SK-N-SH (cell line): ENCODE measurements at regions not wholly inside any gene's neighbourhood (a gene's known extent, or its start where the extent isn't known, plus 50 kb on each side); places are given as distances from the start of the nearest gene placed in this dataset.

ENCODE experiments used
- CTCF ChIA-PET: fragments of 300-600, 350-600 bp; formaldehyde crosslinking; extraction: SDS; loops from one replicate; lab custom pipeline; 2021; lab: Yijun Ruan, JAX
- POLR2A ChIA-PET: fragments of 350-600 bp; sonication (Branson Sonifier 250); formaldehyde crosslinking; extraction: SDS; loops from one replicate; lab custom pipeline; 2020; ENCODE audit warnings: antibody characterized with exemption, inconsistent platforms; lab: Yijun Ruan, JAX
- DNase-seq: peaks from one replicate; pipeline ENCODE4 v3.0.0; 2012
- H2AFZ ChIP-seq: fragments of 200-600 bp; sonication (generic); 2 replicates; pipeline ENCODE4 v1.8.1; 2016; ENCODE audit warnings: antibody characterized with exemption, mild to moderate bottlenecking, low read depth
- H3F3A ChIP-seq: fragments of 200-600 bp; sonication (generic); replicated peaks from 2 replicates; pipeline ENCODE3; 2016; ENCODE audit warnings: antibody characterized with exemption, mild to moderate bottlenecking; ENCODE audit not compliant: insufficient read depth
- H3K27ac ChIP-seq, 2 experiments: fragments of 200-500 bp in 1 of 2; fragments of 200-600 bp in 1 of 2; sonication (Bioruptor generic) in 1 of 2; sonication (generic), shearing (Covaris generic) in 1 of 2; 2 replicates each; pipeline versions ENCODE4 v1.5.1 to v1.6.1; 2014 to 2016; ENCODE audit warnings: low read depth in 2 of 2, inconsistent platforms in 1 of 2, low read length in 1 of 2, mild to moderate bottlenecking in 1 of 2, mixed read lengths in 1 of 2
- H3K27me3 ChIP-seq: fragments of 200-600 bp; sonication (generic), shearing (Covaris generic); 2 replicates; pipeline ENCODE4 v1.6.1; 2016; ENCODE audit warnings: mixed run types; ENCODE audit not compliant: insufficient read depth
- H3K36me3 ChIP-seq, 2 experiments: fragments of 200-500 bp in 1 of 2; fragments of 200-600 bp in 1 of 2; sonication (Bioruptor generic) in 1 of 2; sonication (generic) in 1 of 2; replicated peaks in 1 of 2; 2 replicates each; pipeline versions ENCODE3 to v1.5.1; 2014 to 2016; ENCODE audit warnings: low read length in 1 of 2, mild to moderate bottlenecking in 1 of 2; ENCODE audit not compliant: insufficient read depth in 2 of 2, control insufficient read depth in 1 of 2
- H3K4me1 ChIP-seq, 2 experiments: fragments of 200-500 bp in 1 of 2; fragments of 200-600 bp in 1 of 2; sonication (Bioruptor generic) in 1 of 2; sonication (generic), shearing (Covaris generic) in 1 of 2; 2 replicates each; pipeline versions ENCODE4 v1.5.1 to v1.6.1; 2014 to 2016; ENCODE audit warnings: low read depth in 1 of 2, low read length in 1 of 2, mixed run types in 1 of 2; ENCODE audit not compliant: insufficient read depth in 2 of 2, control insufficient read depth in 1 of 2
- H3K4me2 ChIP-seq: fragments of 200-600 bp; sonication (generic), shearing (Covaris generic); 2 replicates; pipeline ENCODE4 v1.6.1; 2017; ENCODE audit warnings: mixed run types
- H3K4me3 ChIP-seq, 2 experiments: fragments of 200-500 bp in 1 of 2; fragments of 200-600 bp in 1 of 2; sonication (Bioruptor generic) in 1 of 2; sonication (generic), shearing (Covaris generic) in 1 of 2; 2 replicates each; pipeline versions ENCODE4 v1.5.1 to v1.8.1; 2014 to 2016; ENCODE audit warnings: low read depth in 2 of 2, inconsistent platforms in 1 of 2, low read length in 1 of 2, mild to moderate bottlenecking in 1 of 2, mixed read lengths in 1 of 2, moderate library complexity in 1 of 2
- H3K79me2 ChIP-seq: fragments of 200-600 bp; sonication (generic); 2 replicates; pipeline ENCODE4 v1.8.1; 2017; ENCODE audit warnings: mild to moderate bottlenecking; ENCODE audit not compliant: insufficient read depth
- H3K9ac ChIP-seq: fragments of 200-600 bp; sonication (generic); 2 replicates; pipeline ENCODE4 v1.6.1; 2017; ENCODE audit warnings: mixed run types
- H3K9me2 ChIP-seq: fragments of 200-600 bp; sonication (generic); 2 replicates; pipeline ENCODE4 v1.6.1; 2017; ENCODE audit warnings: mixed run types
- H3K9me3 ChIP-seq: fragments of 200-600 bp; sonication (generic); 2 replicates; pipeline ENCODE4 v1.6.1; 2017; ENCODE audit warnings: mixed run types, mild to moderate bottlenecking, moderate library complexity
- H4K20me1 ChIP-seq: fragments of 200-600 bp; sonication (generic); 2 replicates; pipeline ENCODE4 v1.6.1; 2017; ENCODE audit warnings: mild to moderate bottlenecking, mixed run types; ENCODE audit not compliant: insufficient read depth
- CHD2 ChIP-seq: fragments of 150-350 bp; IDR thresholded peaks from 2 replicates; pipeline ENCODE4 v1.6.1; 2018; ENCODE audit warnings: low read length; ENCODE audit not compliant: partially characterized antibody
- ELF1 ChIP-seq: IDR thresholded peaks from 2 replicates; pipeline ENCODE4 v1.4.0; 2012
- EP300 ChIP-seq, 2 experiments: IDR thresholded peaks; 2 replicates each; pipeline versions ENCODE4 v1.4.0 to v1.6.1; 2012; ENCODE audit warnings: borderline replicate concordance in 1 of 2, low read depth in 1 of 2, low read length in 1 of 2
- EZH2phosphoT487 ChIP-seq: fragments of 200-600 bp; sonication (generic); IDR thresholded peaks from 2 replicates; pipeline ENCODE4 v1.6.1; 2017; ENCODE audit warnings: low read depth, mixed run types, mild to moderate bottlenecking, antibody characterized with exemption, moderate library complexity, borderline replicate concordance
- FOXJ3 ChIP-seq: sonication (generic); formaldehyde crosslinking; IDR thresholded peaks from 2 replicates; pipeline ENCODE4 v1.5.1; 2020; ENCODE audit warnings: mild to moderate bottlenecking, missing genetic modification reagents
- GABPA ChIP-seq: IDR thresholded peaks from 2 replicates; pipeline ENCODE4 v1.4.0; 2012; ENCODE audit warnings: low read depth, mild to moderate bottlenecking
- GATA2 ChIP-seq: sonication (generic); formaldehyde crosslinking; IDR thresholded peaks from 2 replicates; pipeline ENCODE4 v1.5.0; 2020; ENCODE audit warnings: mild to moderate bottlenecking, missing genetic modification reagents
- JUND ChIP-seq: IDR thresholded peaks from 2 replicates; pipeline ENCODE4 v1.4.0; 2012
- MEF2A ChIP-seq: IDR thresholded peaks from 2 replicates; pipeline ENCODE4 v1.4.0; 2012; ENCODE audit warnings: low read depth, borderline replicate concordance
- NFIC ChIP-seq: IDR thresholded peaks from 2 replicates; pipeline ENCODE4 v1.4.0; 2012; ENCODE audit warnings: borderline replicate concordance
- NRF1 ChIP-seq: IDR thresholded peaks from 2 replicates; pipeline ENCODE4 v1.6.1; 2012; ENCODE audit warnings: low read depth, mild to moderate bottlenecking, low read length
- POLR2AphosphoS5 ChIP-seq: IDR thresholded peaks from 2 replicates; pipeline ENCODE4 v1.6.1; 2012; ENCODE audit warnings: low read depth, low read length
- RCOR1 ChIP-seq: fragments of 150-350 bp; IDR thresholded peaks from 2 replicates; pipeline ENCODE4 v1.6.1; 2017; ENCODE audit warnings: antibody characterized with exemption, low read length
- RFX5 ChIP-seq: IDR thresholded peaks from 2 replicates; pipeline ENCODE4 v1.6.1; 2012; ENCODE audit warnings: mild to moderate bottlenecking, improper control_type of control experiment, low read length
- TAF1 ChIP-seq: IDR thresholded peaks from 2 replicates; pipeline ENCODE4 v1.6.1; 2012; ENCODE audit warnings: low read depth, mild to moderate bottlenecking, low read length, moderate library complexity, borderline replicate concordance
- YY1 ChIP-seq: IDR thresholded peaks from 2 replicates; pipeline ENCODE4 v1.4.0; 2012; ENCODE audit warnings: low read depth, mild to moderate bottlenecking
- WGBS: methylation state at CpG from one replicate; pipeline ENCODE4 v1.1.6; 2017; ENCODE audit warnings: low lambda C conversion rate; 5-methylcytosine and 5-hydroxymethylcytosine counted together
- TF ChIP-seq, protein P1 (sequence below): IDR thresholded peaks from 2 replicates; pipeline ENCODE4 v1.6.1; 2012; ENCODE audit warnings: mild to moderate bottlenecking, low read depth, low read length, moderate library complexity
- TF ChIP-seq, protein P2 (sequence below): IDR thresholded peaks from 2 replicates; pipeline ENCODE4 v1.4.0; 2012; ENCODE audit warnings: low read depth, borderline replicate concordance
- TF ChIP-seq, protein P3 (sequence below): fragments of 150-350 bp; IDR thresholded peaks from 2 replicates; pipeline ENCODE4 v1.6.1; 2016; ENCODE audit warnings: mild to moderate bottlenecking, low read depth, low read length
- TF ChIP-seq, protein P4 (sequence below): fragments of 150-350 bp; IDR thresholded peaks from 2 replicates; pipeline ENCODE4 v1.6.1; 2017; ENCODE audit warnings: antibody characterized with exemption, low read length, low read depth, borderline replicate concordance
- TF ChIP-seq, protein P5 (sequence below): IDR thresholded peaks from 2 replicates; pipeline ENCODE4; 2012

DNA sequence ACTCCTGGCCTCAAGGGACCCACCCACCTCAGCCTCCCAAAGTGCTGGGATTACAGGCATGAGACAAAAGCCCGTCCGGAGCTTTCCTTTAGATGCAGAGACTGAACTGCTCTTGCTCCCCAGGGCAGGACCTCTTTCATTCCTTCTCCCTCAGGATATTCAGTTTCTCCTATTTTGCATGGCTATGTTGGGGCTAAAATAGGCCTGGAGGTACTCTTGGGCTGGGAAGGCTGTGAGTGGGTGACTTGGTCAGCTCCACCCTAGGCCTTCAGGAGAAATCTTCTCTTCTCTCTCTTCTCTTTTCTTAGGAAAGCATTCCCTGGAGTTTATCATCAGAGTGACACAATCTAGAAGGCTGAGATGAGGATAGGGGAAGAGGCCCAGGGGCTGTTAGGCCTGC lies 126.4 kb downstream of the LRRC70 start:
- Histone ChIP-seq H3F3A (no peaks in the 10 kb centered on the region), H3K79me2 (no peaks in the 10 kb centered on the region), H3K27me3 (no peaks in the 10 kb centered on the region; the same call in 1 of the 2 replicates), H3K27ac (no peak overlapping the region), H3K9me2 (no peaks in the 10 kb centered on the region), H2AFZ (no peak overlapping the region), H4K20me1 (no peaks in the 10 kb centered on the region), H3K9me3 (no peaks in the 10 kb centered on the region), H3K9ac (no peak overlapping the region), H3K4me2 (no peak overlapping the region), H3K4me3 (no peak overlapping the region), H3K36me3 (no peaks in the 10 kb centered on the region), H3K4me1 (no peaks in the 10 kb centered on the region)
- 52% methylated on average over 2 of the region's 2 CpGs for WGBS
- ChIA-PET CTCF (no interaction called here), POLR2A (no interaction called here)
- TF ChIP-seq GABPA = no peak
- TF ChIP-seq, protein P1, sequence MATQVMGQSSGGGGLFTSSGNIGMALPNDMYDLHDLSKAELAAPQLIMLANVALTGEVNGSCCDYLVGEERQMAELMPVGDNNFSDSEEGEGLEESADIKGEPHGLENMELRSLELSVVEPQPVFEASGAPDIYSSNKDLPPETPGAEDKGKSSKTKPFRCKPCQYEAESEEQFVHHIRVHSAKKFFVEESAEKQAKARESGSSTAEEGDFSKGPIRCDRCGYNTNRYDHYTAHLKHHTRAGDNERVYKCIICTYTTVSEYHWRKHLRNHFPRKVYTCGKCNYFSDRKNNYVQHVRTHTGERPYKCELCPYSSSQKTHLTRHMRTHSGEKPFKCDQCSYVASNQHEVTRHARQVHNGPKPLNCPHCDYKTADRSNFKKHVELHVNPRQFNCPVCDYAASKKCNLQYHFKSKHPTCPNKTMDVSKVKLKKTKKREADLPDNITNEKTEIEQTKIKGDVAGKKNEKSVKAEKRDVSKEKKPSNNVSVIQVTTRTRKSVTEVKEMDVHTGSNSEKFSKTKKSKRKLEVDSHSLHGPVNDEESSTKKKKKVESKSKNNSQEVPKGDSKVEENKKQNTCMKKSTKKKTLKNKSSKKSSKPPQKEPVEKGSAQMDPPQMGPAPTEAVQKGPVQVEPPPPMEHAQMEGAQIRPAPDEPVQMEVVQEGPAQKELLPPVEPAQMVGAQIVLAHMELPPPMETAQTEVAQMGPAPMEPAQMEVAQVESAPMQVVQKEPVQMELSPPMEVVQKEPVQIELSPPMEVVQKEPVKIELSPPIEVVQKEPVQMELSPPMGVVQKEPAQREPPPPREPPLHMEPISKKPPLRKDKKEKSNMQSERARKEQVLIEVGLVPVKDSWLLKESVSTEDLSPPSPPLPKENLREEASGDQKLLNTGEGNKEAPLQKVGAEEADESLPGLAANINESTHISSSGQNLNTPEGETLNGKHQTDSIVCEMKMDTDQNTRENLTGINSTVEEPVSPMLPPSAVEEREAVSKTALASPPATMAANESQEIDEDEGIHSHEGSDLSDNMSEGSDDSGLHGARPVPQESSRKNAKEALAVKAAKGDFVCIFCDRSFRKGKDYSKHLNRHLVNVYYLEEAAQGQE = no peak
- no peak for TF ChIP-seq YY1
- no peak for TF ChIP-seq EP300 (IDR thresholded peaks at IDR 0.05; ENCODE audit: borderline replicate concordance in 1 of 2, low read depth in 1 of 2, low read length in 1 of 2)
- TF ChIP-seq JUND = no peak
- TF ChIP-seq GATA2 (CRISPR knock-in tag) = no peak
- no peak for TF ChIP-seq RFX5
- TF ChIP-seq MEF2A = no peak
- no peak for TF ChIP-seq TAF1
- TF ChIP-seq ELF1 = no peak
- TF ChIP-seq, protein P2, sequence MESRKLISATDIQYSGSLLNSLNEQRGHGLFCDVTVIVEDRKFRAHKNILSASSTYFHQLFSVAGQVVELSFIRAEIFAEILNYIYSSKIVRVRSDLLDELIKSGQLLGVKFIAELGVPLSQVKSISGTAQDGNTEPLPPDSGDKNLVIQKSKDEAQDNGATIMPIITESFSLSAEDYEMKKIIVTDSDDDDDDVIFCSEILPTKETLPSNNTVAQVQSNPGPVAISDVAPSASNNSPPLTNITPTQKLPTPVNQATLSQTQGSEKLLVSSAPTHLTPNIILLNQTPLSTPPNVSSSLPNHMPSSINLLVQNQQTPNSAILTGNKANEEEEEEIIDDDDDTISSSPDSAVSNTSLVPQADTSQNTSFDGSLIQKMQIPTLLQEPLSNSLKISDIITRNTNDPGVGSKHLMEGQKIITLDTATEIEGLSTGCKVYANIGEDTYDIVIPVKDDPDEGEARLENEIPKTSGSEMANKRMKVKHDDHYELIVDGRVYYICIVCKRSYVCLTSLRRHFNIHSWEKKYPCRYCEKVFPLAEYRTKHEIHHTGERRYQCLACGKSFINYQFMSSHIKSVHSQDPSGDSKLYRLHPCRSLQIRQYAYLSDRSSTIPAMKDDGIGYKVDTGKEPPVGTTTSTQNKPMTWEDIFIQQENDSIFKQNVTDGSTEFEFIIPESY = no peak
- DNase-seq = no peak

GRCh38 chr5:62702126-62702525 lies 123.5 kb downstream of the LRRC70 start:
- Histone ChIP-seq H3K9ac (no peak overlapping the region), H3K27ac (no peak overlapping the region), H3K4me2 (no peak overlapping the region), H3K4me1 (no peaks in the 10 kb centered on the region), H3K9me3 (no peaks in the 10 kb centered on the region), H3K27me3 (no peaks in the 10 kb centered on the region; the same call in 1 of the 2 replicates), H3K4me3 (no peak overlapping the region), H3F3A (no peaks in the 10 kb centered on the region), H3K36me3 (no peaks in the 10 kb centered on the region), H4K20me1 (no peaks in the 10 kb centered on the region), H2AFZ (no peak overlapping the region), H3K79me2 (no peaks in the 10 kb centered on the region), H3K9me2 (no peaks in the 10 kb centered on the region)
- WGBS = 33% methylated on average over 4 of the region's 4 CpGs
- no peak for DNase-seq
- ChIA-PET CTCF (interaction anchor here (1.0 kb wide), 1 partner anchor 242 kb away, joined by 3 read pairs; no protein-coding TSS in a partner anchor), POLR2A (no interaction called here)
- TF ChIP-seq RCOR1 (no peak), EZH2phosphoT487 (no peak), GABPA (no peak), NRF1 (no peak), NFIC (no peak), GATA2 (CRISPR knock-in tag) (no peak), FOXJ3 (CRISPR knock-in tag) (no peak), CHD2 (no peak), POLR2AphosphoS5 (no peak), MEF2A (no peak)
- TF ChIP-seq, protein P3, sequence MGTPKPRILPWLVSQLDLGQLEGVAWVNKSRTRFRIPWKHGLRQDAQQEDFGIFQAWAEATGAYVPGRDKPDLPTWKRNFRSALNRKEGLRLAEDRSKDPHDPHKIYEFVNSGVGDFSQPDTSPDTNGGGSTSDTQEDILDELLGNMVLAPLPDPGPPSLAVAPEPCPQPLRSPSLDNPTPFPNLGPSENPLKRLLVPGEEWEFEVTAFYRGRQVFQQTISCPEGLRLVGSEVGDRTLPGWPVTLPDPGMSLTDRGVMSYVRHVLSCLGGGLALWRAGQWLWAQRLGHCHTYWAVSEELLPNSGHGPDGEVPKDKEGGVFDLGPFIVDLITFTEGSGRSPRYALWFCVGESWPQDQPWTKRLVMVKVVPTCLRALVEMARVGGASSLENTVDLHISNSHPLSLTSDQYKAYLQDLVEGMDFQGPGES = no peak
- TF ChIP-seq, protein P4, sequence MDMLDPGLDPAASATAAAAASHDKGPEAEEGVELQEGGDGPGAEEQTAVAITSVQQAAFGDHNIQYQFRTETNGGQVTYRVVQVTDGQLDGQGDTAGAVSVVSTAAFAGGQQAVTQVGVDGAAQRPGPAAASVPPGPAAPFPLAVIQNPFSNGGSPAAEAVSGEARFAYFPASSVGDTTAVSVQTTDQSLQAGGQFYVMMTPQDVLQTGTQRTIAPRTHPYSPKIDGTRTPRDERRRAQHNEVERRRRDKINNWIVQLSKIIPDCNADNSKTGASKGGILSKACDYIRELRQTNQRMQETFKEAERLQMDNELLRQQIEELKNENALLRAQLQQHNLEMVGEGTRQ = no peak
- TF ChIP-seq, protein P5, sequence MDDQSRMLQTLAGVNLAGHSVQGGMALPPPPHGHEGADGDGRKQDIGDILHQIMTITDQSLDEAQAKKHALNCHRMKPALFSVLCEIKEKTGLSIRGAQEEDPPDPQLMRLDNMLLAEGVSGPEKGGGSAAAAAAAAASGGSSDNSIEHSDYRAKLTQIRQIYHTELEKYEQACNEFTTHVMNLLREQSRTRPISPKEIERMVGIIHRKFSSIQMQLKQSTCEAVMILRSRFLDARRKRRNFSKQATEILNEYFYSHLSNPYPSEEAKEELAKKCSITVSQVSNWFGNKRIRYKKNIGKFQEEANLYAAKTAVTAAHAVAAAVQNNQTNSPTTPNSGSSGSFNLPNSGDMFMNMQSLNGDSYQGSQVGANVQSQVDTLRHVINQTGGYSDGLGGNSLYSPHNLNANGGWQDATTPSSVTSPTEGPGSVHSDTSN = no peak
